Sigmoid colon (tissue), 6 donors: ENCODE measurements at regions not wholly inside any gene's neighbourhood (a gene's known extent, or its start where the extent isn't known, plus 50 kb on each side); places are given as distances from the start of the nearest gene placed in this dataset.
A peak's percentile ranks its signal among the peaks of the same experiment; 100 is the strongest.

Experiments
- DNase-seq: peaks from one replicate; pipeline ENCODE4 v3.0.0-alpha.2; 2019
- H3K27ac ChIP-seq, 4 donors: fragments of 200-600 bp; sonication (generic); one replicate each; pipeline ENCODE4 v1.5.1; 2016 to 2019; ENCODE audit warnings: mild to moderate bottlenecking in 1 of 4
- H3K27me3 ChIP-seq, 3 donors: fragments of 200-600 bp; sonication (generic); one replicate each; pipeline ENCODE4 v1.5.1; 2019; ENCODE audit warnings: mild to moderate bottlenecking in 1 of 3
- H3K36me3 ChIP-seq, 4 donors: fragments of 200-600 bp; sonication (generic); one replicate each; pipeline ENCODE4 v1.5.1; 2016 to 2019
- H3K4me1 ChIP-seq, 4 donors: fragments of 200-600 bp; sonication (generic); one replicate each; pipeline ENCODE4 v1.5.1; 2017 to 2019
- H3K4me3 ChIP-seq, 4 donors: fragments of 200-600 bp; sonication (generic); one replicate each; pipeline ENCODE4 v1.5.1; 2017 to 2019; ENCODE audit warnings: mild to moderate bottlenecking in 2 of 4, moderate library complexity in 1 of 4
- H3K9me3 ChIP-seq, 4 donors: fragments of 200-600 bp in 3 of 4; sonication (generic) in 3 of 4; one replicate each; pipeline versions ENCODE4 v1.5.1 to v1.6.1; 2013 to 2019
- CTCF ChIP-seq, 4 experiments: fragments of 450-650 bp in 3 of 4; fragments of 200-600 bp in 1 of 4; IDR thresholded peaks; one replicate each; pipeline ENCODE4 v1.5.1; 2016 to 2019; ENCODE audit warnings: antibody characterized with exemption in 4 of 4, mild to moderate bottlenecking in 3 of 4, moderate library complexity in 2 of 4
- EP300 ChIP-seq, 4 donors: sonication (generic); formaldehyde crosslinking; IDR thresholded peaks; one replicate each; pipeline ENCODE4 v1.6.1; 2017; ENCODE audit warnings: antibody characterized with exemption in 4 of 4
- POLR2A ChIP-seq, 2 donors: fragments of 450-650 bp; IDR thresholded peaks; one replicate each; pipeline ENCODE4 v1.6.1; 2016; ENCODE audit warnings: antibody characterized with exemption in 2 of 2, mild to moderate bottlenecking in 2 of 2, moderate library complexity in 2 of 2
- POLR2AphosphoS5 ChIP-seq, 4 donors: sonication (generic); formaldehyde crosslinking; IDR thresholded peaks; one replicate each; pipeline ENCODE4 v1.6.1; 2017; ENCODE audit warnings: antibody characterized with exemption in 4 of 4
- WGBS, 2 donors: extraction: QIAGEN DNeasy Blood & Tissue Kit; methylation state at CpG; one replicate each; pipeline ENCODE4 v1.1.7; 2013; 5-methylcytosine and 5-hydroxymethylcytosine counted together
- intact Hi-C: fragments of 100-400 bp; cut with DNase I; formaldehyde crosslinking; loops from one replicate; pipeline ENCODE4 v1.15.1; 2023
- donor health status: healthy with polysubstance abuse.
- donor health status: healthy.

DNA sequence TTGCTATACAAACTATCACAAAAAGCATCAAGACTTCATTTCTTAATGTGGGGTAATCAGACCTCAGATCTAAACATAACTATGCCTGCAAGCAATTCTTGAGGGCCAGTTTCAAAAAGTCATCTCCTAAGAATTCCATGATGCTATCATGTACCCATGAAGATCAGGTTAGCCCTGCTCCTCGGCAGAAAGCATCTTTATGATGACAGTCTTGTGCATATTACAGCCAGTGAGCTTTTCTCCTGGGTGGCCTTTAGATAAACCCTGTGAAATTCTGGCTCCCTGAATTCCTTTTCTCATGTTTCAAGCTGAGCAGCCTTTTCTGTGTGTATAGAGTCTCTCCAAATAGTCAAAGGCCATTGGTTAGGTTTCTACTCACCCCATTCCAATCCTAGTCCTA is 201.9 kb upstream of the MCTP2 start:
- Histone ChIP-seq H3K9me3 (no peaks in the 10 kb centered on the region), H3K4me1 (peaks cover 0 to 74% (median 59%) of the 10 kb centered on the region in 4 donors), H3K4me3 (no peak overlapping the region), H3K36me3 (no peaks in the 10 kb centered on the region), H3K27me3 (no peaks in the 10 kb centered on the region), H3K27ac (peak overlapping the region in 3 of 4 donors; percentile 69 to 80 (median 80))
- DNase-seq: no peak
- WGBS, 2 donors: 32 to 57% methylated on average over 1 of the region's 1 CpG
- TF ChIP-seq POLR2A (IDR thresholded peaks at IDR 0.05) (no peak), POLR2AphosphoS5 (IDR thresholded peaks at IDR 0.05) (no peak), EP300 (IDR thresholded peaks at IDR 0.05) (no peak), CTCF (IDR thresholded peaks at IDR 0.05) (no peak)
- intact Hi-C loops: loop anchor here (5.0 to 10.0 kb wide), 2 partner anchors 53 to 995 kb away; no protein-coding TSS in a partner anchor

DNA sequence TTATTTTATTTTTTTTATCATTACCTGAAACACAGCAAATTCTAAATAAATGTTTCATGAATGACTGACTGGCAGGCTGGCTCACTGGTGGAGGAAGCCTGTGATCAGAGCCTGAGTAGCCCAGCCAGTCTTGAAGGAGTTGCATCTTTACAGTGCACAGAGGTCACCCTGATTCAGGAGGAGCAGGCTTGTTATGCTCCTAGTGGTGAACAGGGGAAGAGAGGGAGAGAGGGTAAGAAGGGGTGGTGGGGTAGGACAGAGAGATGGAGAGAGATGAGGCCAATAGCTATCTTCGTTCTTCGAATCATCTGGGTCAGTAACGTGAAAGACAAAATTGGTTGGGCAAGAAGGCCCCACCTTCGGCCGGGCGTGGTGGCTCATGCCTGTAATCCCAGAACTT is 202.6 kb upstream of the MCTP2 start:
- no peak for DNase-seq
- Histone ChIP-seq H3K9me3 (no peaks in the 10 kb centered on the region), H3K4me1 (peaks cover 0 to 81% (median 65%) of the 10 kb centered on the region in 4 donors), H3K27me3 (no peaks in the 10 kb centered on the region), H3K27ac (peak overlapping the region in 3 of 4 donors; percentile 69 to 80 (median 80)), H3K36me3 (no peaks in the 10 kb centered on the region), H3K4me3 (no peak overlapping the region)
- no peak for TF ChIP-seq POLR2AphosphoS5 (IDR thresholded peaks at IDR 0.05)
- TF ChIP-seq EP300 (IDR thresholded peaks at IDR 0.05): no peak
- no peak for TF ChIP-seq POLR2A (IDR thresholded peaks at IDR 0.05)
- TF ChIP-seq CTCF (IDR thresholded peaks at IDR 0.05): no peak
- 83 to 92% methylated on average over 6 of the region's 6 CpGs for WGBS, 2 donors
- intact Hi-C loops: loop anchor here (5.0 to 10.0 kb wide), 2 partner anchors 53 to 994 kb away; no protein-coding TSS in a partner anchor

DNA sequence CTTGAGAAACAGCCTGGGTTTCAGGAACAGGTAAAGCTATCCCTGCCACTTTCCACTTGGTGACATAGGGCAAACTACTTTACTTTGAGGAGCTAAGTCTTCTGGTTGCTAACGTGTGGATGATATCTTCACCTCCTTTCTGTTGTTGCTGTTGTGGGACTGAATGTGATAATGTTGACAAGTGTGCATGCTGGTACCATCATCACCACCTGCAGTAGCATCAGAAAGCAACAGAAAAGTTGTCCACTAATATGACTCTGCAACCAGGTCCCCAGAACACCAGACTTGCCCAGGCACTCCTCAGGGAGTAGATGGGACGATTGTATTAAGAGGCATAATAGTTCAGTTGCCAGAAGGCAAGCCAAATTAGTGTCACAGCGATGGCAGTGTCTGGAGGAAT is 203.2 kb upstream of the MCTP2 start:
- Histone ChIP-seq H3K36me3 (no peaks in the 10 kb centered on the region), H3K4me1 (peaks cover 0 to 88% (median 72%) of the 10 kb centered on the region in 4 donors), H3K27ac (peak overlapping the region in 3 of 4 donors; percentile 72 to 80 (median 80)), H3K4me3 (no peak overlapping the region), H3K27me3 (no peaks in the 10 kb centered on the region), H3K9me3 (no peaks in the 10 kb centered on the region)
- TF ChIP-seq CTCF (IDR thresholded peaks at IDR 0.05): no peak
- no peak for TF ChIP-seq EP300 (IDR thresholded peaks at IDR 0.05)
- no peak for TF ChIP-seq POLR2A (IDR thresholded peaks at IDR 0.05)
- no peak for DNase-seq
- 67 to 77% methylated on average over 3 of the region's 3 CpGs for WGBS, 2 donors
- intact Hi-C loops: loop anchor here (5.0 to 10.0 kb wide), 2 partner anchors 54 to 993 kb away; no protein-coding TSS in a partner anchor

DNA sequence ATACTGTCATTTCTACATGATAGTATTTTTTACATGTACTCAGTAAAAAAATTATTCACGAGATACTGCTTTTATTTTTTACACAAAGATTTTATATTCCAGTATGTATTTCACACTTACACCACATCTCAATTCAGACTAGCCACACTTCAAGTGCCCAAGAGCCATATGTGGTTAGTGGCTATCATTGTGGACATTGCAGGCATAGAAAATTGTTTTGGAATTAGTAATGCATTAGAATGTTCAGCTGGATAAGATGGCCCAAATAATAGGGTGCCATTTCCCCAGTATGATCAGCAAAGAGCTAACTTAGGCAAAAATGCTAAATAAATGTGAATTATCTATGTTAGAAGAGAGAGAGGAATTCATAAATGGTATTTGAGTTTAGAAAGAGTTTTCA is 203.8 kb upstream of the MCTP2 start:
- Histone ChIP-seq H3K4me3 (no peak overlapping the region), H3K9me3 (no peaks in the 10 kb centered on the region), H3K27me3 (no peaks in the 10 kb centered on the region), H3K27ac (peak overlapping the region in 3 of 4 donors; percentile 72 to 80 (median 80)), H3K4me1 (peaks cover 0 to 93% (median 76%) of the 10 kb centered on the region in 4 donors), H3K36me3 (no peaks in the 10 kb centered on the region)
- WGBS, 2 donors: 66 to 79% methylated on average over 1 of the region's 1 CpG
- DNase-seq: no peak
- intact Hi-C loops: loop anchor here (5.0 to 10.0 kb wide), 2 partner anchors 55 to 993 kb away; no protein-coding TSS in a partner anchor
- TF ChIP-seq EP300 (IDR thresholded peaks at IDR 0.05) (no peak), POLR2AphosphoS5 (IDR thresholded peaks at IDR 0.05) (no peak), POLR2A (IDR thresholded peaks at IDR 0.05) (no peak), CTCF (IDR thresholded peaks at IDR 0.05) (no peak)
